Activated CD4-positive, alpha-beta T cell treated with anti-CD3 and anti-CD28 coated beads for 4 hours (primary cell): ENCODE measurements at regions not wholly inside any gene's neighbourhood (a gene's known extent, or its start where the extent isn't known, plus 50 kb on each side); places are given as distances from the start of the nearest gene placed in this dataset.

Experiments used
- DNase-seq, 2 donors: peaks; one replicate each; pipeline ENCODE4 v3.0.0-alpha.2; 2020

DNA sequence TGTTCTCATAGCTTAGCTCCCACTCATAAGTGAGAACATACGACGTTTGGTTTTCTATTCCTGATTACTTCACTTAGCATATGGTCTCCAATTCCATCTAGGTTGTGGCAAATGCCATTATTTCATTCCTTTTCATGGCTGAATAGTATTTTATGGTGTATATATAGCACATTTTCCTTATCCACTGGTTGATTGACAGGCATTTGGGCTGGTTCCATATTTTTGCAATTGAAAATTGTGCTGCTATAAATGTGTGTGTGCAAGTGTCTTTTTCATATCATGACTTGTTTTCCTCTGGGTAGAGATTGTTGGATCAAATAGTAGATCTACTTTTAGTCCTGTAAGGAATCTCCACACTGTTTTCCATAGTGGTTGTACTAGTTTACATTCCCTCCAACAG lies 133.0 kb upstream of the TAB2 start:
- DNase-seq = no peak

DNA sequence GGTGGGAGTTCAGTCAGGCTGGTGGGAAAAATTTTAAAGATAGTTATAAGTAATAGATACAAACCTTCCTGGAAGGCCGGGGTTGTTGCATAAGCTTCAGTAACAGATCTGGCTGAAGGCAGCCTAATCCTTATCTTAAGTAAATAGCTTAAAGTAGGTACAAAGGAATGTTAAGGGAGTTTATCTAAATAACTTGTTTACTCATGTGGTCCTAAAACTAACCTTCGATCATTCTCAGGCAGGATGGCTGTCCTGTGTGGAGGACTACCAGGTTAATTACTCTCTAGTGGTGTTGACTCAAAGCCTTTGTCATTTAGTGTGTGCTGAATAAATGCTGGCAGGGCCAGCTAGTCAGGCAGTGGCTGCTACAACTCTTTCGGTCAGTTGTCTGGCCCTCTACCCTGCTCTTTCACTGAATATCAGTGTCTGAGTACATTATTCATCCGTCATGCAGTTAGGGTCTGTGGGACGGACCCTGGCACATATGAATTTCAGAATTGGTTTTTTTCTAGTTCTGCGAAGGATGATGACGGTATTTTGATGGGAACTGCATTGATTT lies 131.6 kb upstream of the TAB2 start:
- no peak for DNase-seq

DNA sequence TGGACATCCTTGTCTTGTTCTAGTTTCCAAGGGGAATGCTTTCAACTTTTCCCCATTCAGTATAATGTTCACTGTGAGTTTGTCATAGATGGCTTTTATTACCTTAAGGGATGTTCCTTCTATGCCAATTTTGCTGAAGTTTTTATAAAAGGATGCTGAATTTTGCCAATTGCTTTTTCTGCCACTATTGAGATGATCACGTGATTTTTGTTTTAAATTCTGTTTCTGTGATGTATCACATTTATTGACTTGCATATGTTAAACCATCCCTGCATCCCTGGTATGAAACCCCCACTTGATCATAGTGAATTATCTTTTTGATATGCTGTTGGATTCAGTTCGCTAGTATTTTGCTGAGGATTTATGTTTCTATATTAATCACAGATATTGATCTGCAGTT lies 130.6 kb upstream of the TAB2 start:
- DNase-seq = no peak

DNA sequence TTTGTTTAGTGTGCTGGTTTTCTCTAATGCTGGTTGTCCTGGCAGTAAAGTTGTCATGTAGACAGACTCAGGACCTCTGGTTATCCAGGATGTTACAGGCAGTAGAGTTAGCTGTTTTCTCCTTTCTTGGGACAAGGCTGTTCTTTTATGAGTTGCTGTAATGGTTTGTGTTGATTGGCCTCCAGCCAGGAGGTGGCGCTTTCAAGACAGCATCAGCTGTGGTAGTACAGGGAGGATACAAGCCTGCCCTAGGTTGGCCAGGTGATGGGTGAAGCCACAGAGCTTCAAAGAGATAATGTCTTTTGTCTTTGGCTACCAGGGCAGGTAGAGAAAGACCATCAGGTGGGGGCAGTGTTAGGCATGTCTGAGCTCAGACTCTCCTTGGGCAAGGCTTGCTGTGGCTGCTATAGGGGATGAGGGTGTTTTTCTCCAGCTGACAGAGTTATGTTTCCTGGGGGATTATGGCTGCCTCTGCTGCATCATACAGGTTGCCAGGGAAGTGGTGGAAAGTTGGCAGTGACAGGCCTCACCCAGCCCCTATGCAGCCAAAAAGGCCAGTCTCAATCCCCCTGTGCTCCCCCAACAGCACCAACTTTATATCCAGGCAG lies 127.2 kb upstream of the TAB2 start:
- peak; percentile 48 to 63 for DNase-seq

DNA sequence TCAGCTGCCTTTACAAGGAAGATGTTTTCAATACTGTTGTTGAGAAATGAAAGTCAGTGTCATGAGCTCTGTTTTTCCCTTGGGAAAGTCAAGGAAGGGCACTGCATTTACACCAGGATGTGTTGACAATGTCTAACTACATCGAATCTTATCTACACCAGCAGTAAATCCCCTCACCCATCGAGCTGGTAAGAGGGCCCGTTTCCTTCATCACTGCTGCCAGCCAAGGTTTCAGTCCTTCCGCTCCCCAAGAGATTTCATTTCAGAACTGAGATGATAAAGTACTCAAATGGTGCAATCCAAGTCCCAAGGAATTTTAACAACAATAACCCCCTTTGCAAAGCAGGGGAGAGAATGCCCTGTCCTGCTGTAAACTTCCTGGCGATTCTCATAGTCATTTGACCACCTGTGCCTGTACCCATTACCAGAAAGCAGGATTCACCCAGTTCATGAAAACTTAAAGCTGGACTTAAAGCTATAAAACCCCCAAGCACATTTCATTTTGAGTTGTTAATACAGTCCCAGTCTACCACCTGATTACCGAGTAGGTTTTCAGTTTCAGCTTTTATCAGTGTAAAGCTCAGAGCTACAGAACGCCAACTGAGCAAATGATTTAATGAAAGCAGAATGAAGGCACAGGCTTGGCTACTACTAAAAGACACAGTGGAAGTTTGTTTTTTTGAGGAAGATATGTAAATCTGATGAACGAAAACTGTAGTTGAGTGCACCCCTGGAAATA lies 122.5 kb upstream of the TAB2 start:
- no peak for DNase-seq

DNA sequence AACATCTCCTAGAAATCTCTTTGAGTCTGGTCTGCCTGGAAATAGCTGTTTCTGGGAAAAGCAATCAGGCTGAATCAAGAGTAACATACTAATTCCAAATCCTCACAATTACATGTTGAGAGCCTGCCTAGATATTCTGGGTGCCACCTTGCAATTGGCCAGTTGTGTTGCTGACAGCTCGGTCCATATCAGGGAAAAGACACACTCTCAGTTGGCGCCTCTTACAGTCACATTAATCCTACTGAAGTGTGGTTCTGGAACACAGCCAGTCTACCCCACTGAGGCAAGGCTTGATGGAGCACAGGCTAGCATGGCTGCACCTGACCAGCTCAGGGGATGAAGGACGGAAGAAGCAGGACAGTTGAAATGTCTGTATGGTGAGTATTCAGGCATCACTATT lies 121.4 kb upstream of the TAB2 start:
- DNase-seq = no peak

DNA sequence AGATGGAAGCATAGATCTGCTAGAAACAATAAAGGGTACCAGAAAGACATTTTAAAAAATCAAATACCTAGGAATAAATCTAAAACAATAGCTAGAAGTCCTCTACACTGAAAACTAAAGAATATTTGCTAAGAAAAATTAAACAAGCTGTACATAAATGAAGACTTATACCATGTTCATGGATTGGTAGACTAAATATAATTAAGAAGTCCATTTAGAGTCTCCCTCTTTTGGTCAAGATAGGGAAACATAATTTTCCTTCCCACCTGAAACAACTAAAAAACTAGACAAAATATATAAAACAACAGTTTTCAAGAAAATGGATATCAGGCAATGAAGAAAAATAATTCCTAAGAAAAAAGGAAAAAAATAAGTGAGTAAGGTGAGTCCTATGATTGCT lies 120.0 kb upstream of the TAB2 start:
- no peak for DNase-seq

DNA sequence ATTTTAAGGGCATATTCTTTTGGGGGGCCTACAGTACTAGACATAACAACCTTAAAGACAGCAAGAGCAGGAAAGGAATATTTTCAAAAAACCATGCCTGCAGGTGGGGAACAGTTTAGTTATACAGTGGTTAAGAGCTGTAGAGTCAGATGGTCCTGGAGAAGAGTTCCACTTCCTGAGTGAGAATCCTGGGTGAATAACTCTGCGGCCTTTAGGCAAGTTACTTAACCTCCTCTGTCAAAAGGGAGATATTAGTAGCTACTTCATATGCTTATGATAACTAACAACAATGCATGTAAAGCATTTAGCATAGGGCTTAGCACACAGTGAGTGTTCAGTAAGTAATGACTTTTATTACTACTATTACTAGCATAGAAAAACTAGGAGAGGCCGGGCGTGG lies 119.2 kb upstream of the TAB2 start:
- DNase-seq = no peak

DNA sequence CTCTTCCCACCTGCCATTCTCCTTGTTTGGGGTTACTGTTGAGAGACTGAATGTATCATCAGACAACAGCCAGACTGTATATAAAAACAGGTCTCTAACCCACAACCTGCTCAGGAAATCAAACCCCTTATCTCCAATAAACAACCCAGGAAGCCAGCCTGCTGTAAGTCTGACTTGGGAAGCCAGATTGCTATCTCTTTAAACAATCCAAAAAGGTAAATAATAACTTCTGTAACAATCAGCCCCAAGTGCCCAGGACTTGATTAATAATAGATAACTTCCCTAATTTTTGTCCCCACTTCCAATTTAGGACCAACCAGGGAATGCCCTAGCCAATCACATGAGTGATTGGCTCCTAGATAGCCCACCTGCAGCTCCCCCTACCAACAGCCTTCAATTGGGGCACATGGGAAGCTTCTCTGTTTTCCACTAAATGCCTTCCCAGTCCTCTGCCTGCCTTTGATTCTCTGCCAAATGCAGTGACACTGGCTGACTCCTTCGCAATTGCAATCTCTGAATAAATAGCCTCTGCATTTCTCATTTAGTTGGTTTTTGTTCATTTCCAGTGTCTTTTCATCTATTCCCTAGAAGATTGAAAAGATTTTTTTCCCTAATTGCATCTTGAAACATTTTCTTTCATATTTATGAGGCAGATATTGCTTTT lies 117.1 kb upstream of the TAB2 start:
- DNase-seq = no peak

DNA sequence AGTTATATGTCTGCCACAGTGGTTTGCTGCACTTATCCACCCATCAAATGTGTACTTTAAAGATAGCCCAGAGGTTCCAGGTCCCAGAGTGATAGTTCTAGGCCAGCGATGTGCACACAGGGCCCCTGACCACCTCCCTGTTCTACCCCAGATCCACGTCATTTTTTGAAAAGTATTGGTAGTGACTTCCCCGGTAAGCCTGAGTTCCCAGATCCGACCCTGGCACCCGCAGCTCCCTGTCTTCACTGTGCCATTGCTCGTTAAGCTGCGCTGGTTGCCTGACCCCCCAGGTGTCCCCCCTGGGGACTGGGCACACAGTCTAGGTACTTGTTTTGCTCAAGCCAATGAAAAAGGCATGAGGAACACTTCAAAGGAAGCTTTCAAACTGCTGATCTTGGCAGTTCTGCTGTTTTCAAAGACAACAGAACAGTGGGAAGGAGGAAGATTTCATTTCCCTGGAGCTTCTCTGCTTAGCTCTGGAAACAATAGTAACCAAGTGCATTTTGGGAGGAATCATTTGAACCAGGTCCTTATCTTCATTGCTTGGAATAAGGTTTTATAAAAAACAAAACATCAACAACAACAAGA lies 116.3 kb upstream of the TAB2 start:
- no peak for DNase-seq

DNA sequence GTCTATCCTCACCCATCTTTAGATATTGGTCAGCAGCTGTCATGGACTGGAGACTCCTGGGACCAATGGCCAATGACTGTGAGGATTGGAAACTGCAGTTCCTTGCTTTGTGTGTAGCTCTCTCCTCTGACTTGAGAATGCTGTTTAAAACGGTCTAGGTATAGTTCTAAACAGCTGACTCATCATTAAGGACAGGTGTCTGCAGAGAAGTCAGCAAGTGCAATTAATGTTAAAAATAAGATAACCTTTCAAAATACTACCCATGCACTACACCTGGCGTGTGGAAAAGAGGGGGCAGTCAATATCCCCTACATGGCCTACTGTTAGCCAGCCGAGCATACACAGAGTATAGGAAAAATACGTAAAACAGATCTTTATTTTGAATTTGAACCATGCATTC lies 115.4 kb upstream of the TAB2 start:
- DNase-seq = no peak

DNA sequence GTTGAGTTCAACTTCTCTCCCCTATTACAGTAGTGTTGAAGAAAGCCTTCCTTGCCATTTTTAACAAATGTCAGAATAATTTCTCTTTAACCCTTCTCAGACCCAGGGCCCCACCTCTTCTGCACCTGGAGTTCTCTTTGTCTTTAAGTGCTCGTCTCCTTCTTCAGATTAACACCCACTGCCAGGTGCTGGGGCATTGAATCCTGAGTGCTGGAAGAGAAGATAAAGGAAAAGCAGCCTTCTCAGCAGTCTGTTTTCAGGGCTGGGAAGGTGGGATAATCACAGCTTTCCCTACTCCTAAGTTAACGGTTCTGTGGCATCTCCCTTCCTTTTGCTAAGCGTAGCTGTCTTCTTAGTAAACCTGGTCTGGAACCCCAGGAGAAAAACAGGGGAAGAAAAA lies 114.6 kb upstream of the TAB2 start:
- DNase-seq = no peak

DNA sequence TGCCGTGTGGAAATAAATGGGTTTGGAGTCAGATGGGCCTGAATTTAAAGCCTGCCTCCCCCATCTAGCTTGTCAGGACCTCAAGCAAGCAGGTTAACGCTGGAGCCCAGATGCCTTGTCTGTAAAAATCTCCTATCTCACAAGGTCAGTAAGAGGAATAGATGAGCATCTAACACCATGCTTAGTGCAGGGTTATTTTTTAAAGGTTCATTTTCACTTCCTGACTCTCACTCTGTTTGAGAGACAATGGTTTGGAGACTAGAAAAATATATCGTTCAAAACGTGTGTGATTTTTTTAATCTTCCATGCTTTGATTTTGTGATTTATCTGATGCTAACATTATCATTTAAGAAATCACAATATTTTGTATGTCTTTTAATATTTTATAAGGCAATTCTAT lies 114.0 kb upstream of the TAB2 start:
- DNase-seq = no peak

DNA sequence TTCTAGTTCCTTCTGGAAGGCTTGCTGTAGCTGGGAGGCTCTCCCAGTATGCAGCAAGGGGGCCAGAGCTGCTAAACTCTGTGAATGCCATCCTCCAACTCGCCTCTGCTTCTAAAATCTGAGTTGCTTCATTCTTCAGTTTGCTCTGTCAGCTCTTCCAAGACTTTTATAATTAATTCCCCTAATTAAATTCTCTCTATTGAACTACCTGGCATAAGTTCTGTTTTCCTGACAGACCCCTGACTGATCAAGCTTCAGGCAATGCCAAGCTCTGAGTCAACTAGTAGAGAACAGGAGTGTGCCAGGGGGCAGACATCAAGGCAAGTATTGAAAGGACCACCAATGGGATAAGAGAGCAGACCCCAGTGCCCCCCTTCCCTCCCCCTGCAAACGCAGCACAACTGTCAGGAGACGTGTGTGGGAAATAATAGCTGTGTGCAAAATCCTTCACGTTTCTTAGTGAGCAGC lies 109.3 kb upstream of the TAB2 start:
- DNase-seq = no peak

DNA sequence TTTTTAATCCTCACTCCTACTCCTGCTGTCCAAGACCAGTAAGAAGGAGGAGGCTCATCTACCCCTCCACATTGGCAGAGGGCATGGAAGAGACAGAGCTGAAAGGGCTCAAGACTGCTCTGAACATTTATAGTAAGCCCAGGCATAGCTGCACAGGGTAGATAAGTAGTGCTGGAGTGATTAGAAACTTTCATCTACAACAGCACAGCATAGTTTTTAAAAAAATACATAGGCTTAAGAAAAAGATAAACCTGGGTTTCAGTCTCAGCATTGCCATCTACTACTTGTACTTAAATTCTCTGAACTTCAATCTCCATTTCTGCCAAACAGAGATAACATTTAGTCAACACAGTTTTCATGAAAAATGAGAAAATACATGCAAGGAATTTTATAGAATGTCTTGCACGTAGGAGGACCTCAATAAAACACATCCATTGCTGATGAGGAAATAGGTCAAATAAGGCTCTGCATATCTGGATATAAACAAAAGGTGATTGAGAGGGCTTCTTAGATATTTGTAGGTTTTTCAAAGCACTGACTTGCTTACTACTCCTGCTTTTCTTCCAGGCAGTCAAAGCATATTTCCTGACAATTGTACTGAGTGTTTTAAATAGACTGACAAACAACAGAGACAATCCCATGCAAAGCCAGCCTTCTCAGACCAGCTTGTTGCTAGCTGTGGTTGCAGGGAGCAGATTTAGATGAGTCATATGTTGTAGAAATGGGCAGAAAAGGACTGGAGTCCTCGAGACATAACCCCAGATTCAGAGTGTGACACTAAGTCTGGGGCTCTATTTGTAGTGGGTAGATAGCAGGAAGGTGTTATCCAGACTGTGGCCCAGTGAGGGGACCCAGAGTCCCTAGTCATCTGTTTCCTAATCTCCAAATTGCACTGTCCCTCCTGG lies 107.4 kb upstream of the TAB2 start:
- DNase-seq = peak; percentile 19 to 21

DNA sequence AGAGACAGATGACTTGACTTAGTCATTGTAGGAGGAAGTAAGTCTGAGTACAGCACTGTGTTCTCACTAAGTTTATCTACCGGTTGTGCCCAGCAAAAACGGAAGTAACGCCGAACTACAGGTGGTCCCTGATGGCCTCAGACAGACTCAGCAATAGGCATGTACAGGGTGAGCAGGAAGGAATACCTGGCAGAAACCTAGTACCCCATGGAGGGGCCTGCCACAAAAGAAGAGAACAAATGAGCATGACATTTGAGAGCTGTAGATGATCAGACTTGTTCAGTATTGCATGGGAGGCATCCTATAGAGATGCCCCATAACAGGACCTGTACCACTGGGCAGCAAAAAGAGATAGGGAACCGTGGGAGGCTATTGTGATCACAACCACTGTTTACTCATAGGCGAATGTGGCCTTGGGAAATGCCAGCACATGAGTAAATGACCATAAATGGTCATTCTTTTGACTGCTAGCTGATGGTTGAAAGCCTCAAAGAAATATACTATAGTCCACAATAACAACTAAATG lies 106.4 kb upstream of the TAB2 start:
- DNase-seq = no peak

DNA sequence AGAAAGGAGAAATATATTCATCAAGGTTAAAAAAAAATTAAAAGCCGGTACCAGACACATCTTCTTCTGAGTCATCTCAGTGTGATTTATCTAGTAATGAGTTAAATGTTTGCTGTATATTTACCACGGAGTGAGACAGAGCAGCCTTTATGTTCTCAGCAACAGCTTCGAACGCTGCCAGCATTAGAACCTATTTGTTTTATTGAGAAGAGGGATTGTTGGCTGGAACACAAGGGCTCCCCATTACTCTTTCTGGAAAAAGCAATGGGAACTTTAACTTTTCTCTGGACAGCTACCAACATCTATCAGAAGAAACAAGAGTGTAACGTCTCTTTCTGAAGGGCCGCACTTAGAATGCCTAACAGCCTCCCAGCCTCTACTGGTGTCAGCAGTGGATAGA lies 105.3 kb upstream of the TAB2 start:
- no peak for DNase-seq

DNA sequence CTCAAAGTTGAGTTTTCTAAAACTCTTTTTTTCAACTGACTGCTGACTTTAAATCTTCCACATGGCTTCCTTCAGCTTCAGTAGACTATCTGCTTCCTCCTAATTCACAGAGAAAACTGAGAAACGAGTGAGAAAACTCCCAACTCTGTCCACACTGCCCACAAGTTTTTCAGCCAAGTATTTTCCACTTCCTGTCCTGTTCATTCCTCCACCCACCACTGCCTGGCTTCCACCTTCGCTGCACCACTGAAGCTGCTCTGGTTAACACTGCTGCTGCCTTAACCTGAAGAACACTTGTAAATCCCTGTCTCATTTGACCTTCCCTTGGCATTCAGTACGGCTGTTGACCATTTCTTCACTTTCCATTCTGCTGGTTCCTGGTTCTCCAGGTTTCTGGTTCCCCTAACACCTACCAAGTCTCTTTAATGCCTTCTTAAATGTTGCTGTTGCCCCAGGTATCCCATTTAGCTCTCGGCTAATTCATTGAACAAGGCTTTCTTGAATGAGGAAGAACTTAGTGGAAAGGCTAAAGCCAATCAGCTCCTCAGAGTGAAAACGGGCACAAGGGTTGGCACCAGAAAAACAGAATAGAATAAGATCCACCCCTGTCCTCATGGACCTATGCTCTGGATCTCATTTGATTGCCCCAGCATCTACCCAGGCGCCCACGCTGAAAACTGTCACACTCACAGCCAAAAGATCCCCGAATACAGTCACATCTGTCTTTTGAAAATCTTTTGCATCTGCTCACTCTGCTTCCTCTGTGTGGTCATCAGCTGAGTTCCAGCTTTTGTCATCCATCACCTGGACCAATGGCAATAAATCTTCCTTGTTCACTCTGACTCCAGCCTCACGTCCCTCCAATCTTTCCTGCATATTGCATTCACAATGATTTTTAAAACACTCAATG lies 104.4 kb upstream of the TAB2 start:
- no peak for DNase-seq

DNA sequence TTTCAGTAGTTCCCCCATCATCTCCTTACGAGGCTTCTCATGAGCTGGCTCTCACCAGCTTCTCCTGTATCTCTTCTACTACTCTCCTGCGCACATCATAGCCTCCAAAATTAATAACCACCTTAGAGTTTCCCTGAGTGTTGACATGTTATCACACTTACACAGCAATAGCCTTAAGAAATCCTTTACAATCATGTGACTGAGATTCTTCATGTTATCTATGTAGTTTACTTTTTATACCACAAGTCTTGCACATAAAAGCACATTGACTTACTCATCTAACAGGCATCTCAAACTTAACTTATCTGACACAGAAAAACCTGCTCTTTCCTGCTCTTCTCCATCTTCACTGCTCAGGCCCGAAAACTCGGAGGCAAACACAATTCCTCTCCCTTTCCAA lies 103.7 kb upstream of the TAB2 start:
- DNase-seq = no peak

DNA sequence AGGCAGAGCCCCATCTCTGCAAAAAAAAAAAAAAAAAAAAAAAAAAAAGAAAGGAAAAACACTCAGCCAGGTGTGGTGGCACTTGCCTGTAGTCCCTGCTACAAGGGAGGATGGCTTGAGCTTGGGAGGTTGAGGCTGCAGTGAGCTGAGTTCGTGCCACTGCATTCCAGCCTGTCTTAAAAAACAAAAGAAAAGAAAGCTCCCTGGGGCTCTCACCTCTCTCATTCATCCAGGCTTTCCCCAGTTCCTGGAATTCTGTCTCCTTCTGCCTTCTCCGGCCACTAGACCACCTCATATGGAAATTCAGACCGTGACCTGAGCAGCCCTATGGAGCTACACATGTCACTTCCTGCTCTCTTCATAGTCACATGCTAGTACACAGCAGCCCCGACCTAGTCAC lies 101.1 kb upstream of the TAB2 start:
- no peak for DNase-seq

DNA sequence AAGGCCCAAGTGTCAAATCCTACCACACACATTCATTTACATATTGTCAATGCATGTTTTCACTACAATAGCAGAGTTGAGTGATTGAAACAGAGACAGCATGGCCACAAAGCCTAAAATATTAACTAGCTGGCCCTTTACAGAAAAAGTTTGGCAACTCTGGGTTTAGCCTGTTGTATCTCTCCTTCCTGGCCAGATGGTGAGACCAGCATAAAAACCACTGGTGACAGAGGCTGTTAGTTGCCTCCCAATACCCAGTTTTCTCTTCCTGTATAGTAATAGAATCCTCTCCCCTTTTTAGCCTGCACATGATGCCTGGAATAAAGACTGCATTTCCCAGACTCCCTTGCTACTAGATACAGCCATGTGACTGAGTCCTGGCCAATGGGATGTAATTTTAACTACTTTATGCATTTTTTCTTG lies 100.0 kb upstream of the TAB2 start:
- DNase-seq = no peak
